HG03558 (cell line): ENCODE measurements at regions not wholly inside any gene's neighbourhood (a gene's known extent, or its start where the extent isn't known, plus 50 kb on each side); places are given as distances from the start of the nearest gene placed in this dataset.
"Not testable (repeated sequence)": the region's sequence is repeated elsewhere in the genome, so short reads cannot be mapped to it uniquely, and the experiment has no call there.

Source experiments
- ATAC-seq: cut with Tn5 transposase; IDR thresholded peaks from one replicate; pipeline ENCODE4 v1.9.1; 2021; ENCODE audit warnings: moderate number of reproducible peaks; ENCODE audit not compliant: unreplicated experiment; ENCODE audit errors: extremely low read depth

DNA sequence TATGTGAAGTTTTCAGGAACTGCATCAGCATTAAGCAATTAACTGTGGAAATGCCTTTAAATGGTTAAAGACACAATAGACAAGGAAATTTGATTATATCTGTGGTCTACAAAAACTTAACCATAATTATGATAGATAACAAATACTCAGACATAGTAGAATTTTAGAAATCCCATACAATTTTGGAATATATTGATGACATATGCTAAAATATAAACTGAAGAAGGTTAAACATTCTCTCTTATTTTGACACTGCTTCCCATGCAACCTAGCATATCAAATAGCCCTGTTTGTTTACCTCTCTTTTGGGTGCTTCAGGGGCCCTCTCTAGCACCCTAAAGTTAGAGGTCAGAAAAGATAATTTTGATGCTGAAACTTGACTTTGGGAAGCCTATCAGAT, 1274.8 kb upstream of the SLC39A10 start:
- no peak for ATAC-seq

DNA sequence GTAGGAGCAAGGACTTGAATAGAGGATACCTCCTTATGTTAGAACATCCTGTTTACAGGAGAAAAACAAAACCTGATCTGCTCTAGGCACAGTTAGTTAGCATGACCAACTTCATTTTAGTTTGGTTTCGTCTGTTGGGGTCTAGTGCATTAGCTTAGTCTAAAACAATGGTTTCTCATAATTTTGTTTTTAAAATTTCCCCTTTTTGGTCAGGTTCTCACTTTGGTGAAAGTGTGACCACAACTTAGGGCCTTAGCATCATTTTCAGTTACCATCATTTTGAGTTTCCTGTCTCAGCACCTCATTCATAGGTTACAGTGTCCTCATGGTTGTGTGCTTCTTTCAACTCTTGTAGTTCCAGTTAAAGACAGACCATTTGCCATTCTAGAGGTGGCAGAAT, 1277.0 kb upstream of the SLC39A10 start:
- peak; percentile 40 for ATAC-seq

DNA sequence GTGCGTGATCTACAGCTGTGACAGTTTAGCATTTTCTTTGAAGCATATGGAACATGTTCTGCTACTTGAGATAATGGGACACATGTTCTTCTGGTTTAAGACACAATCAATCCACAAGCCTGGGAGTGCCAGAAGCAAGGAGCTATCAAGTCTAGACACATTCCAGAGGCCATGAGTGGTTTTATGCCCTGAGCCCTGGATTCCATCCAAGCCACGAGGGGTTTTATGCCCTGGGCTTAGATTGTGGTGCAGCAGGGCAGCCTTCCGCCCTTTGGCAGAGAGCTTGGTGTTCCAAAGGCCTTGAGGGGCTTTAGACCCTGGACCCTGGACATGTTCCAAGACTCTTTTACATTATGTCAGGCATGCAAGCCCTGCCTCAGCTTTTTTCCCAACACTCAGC, 1289.6 kb upstream of the SLC39A10 start:
- not testable (repeated sequence) for ATAC-seq

DNA sequence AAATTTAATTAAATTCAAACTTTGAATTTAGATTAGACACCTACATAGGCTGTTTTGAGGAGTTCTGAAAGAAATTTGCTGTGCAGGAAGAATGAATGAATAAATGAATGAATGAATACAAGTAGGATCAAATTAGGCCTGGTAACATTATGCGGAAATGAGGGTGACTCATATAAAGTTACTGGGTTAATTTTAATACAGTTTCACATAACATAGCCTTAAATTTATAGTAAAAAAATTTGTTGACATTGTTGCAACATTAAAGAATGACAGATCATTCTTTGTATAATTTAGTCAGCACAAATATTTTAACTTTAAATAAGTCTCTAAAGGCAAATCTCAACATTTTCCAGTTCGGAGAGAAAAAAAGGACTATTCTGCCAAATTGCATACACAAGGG, 1293.1 kb upstream of the SLC39A10 start:
- no peak for ATAC-seq

DNA sequence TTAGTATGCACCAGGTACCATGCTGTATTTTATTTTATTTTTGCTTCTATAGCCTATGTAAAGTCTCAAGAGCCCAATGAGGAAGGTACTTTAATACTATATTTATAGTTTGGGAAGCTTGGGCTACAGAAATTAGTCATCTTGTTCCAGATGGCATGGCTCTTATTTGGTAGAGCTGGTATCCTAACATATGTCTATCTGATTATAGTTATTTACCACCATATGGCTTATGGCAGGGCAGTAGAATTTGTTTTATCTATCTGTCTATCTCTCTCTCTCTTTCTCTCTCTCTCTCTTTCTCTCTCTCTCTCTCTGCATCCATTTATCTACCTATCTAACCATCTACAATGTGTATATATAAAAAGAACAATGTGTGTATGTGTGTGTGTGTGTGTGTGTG, 1293.7 kb upstream of the SLC39A10 start:
- no peak for ATAC-seq

DNA sequence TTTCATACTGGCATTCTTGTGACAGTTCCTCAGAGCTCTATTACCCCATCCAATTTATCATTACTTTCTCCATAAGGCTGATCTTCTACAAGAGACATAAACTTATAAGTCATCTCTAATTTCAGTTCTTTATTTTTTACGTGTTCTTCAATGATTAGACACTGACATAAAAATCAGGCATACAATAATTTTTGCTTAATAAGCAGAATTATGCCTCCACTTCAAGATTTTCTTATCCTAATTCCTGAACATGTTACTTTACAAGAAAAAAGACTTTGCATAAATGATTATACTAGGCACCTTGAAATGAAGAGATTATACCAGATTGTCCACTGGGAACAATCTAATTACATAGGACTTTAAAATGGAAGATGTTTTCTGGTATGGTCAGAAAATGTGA, 1304.5 kb upstream of the SLC39A10 start:
- no peak for ATAC-seq

DNA sequence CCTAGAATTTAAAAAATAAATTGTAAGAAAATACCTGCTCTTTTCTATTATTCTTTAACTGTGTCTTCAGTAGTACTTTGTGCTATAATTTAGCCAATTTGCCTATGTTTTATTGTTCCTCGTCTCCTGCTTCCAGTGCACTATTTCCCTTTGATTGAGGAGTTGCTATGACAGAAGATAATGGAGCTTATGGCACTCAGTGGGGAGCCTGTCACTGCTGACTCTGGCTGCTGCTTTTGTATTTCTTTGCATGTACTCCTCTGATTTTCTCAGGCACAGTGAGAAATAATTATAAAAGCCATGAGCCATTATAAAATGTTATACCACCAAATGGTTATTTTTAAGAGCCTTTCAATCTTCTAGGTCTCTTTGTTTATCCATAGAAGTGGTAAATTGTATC, 1310.8 kb upstream of the SLC39A10 start:
- ATAC-seq, result no peak

DNA sequence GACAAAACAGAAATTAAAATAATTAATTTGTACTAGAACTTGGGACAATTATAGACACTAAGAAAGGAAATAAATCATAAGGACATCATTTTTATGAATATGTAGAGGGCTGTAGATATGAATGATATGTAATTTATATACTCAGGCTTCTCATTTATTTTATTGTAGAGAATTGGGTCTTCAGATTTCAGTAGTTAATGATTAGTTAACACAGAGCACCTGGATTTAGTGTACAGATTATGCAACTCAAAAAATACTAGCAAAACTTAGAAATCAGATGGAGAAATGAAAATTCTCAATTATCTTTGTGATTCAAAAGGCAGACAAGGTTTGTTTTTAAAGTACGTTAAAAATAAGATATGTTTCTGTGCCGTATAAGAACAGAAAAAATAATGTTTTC, 1311.7 kb upstream of the SLC39A10 start:
- no peak for ATAC-seq

DNA sequence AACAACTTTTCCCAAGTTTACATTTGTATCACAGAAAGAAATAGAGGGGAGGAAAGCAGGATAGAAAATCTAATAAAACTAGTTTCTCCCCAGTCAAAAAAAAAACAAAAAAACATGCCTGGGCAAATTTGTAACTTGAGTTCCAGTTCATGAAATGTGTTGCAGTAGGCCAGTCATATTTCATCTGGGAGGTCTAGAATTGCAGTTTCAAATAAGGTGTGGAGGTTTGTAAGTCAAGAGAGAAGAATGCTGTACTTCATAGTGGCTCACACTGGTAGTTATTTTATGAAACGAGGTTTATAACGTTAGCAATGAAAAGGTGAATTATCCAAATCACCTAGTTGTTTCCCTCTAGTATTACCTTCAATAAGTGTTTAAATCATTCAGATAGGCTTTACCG, 1313.9 kb upstream of the SLC39A10 start:
- no peak for ATAC-seq

DNA sequence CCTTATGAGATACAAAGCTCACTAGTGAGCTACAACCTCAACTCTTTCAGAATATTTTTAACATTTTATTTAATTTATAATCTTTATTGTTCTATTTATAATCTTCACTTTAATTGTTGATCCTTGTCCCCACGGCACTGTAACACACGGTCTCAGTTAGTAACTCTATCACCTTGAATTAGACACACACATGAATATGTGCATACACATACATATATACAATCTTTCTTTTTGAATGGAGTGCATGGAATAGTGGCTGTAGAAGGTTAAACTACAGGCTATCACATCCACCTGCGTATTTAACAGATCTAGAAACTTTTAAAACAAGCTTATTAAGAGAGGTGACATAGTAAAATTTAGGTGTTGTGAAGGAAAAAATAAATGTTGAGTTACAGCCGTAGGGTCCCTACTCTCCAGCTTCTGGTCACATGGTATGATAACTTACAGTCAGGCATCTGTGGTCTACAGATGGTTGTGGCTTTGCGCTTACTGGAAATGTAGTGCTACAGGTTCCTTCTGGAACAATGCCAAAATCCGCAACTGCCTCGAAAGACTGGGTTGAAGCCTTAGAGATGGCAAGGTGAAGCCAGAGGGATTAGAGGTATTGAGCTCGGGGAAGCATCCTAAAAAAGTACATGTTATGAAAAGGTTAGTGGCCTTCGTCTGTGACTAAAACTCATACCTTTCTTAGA, 1324.1 kb upstream of the SLC39A10 start:
- ATAC-seq, result no peak

DNA sequence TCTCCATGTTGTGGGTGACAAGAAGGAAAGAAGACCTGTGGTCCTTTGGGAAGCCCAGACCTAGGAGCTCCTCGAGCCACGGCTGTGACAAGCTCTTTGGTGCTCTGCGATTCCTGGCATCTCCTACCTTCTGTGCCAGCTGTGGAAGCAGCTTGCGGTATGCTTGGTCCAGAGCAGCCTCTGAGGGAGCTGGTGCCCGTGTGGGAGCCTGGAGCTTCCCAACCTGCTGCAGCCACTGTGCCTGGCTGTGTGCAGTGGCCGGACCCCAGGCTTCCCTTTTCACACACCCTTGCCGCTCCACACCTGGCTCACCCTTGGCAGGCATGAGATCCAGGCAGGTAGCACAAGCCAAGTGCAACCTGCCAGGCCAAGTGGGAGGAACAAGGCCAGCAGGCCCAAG, 1328.6 kb upstream of the SLC39A10 start:
- ATAC-seq, result no peak

DNA sequence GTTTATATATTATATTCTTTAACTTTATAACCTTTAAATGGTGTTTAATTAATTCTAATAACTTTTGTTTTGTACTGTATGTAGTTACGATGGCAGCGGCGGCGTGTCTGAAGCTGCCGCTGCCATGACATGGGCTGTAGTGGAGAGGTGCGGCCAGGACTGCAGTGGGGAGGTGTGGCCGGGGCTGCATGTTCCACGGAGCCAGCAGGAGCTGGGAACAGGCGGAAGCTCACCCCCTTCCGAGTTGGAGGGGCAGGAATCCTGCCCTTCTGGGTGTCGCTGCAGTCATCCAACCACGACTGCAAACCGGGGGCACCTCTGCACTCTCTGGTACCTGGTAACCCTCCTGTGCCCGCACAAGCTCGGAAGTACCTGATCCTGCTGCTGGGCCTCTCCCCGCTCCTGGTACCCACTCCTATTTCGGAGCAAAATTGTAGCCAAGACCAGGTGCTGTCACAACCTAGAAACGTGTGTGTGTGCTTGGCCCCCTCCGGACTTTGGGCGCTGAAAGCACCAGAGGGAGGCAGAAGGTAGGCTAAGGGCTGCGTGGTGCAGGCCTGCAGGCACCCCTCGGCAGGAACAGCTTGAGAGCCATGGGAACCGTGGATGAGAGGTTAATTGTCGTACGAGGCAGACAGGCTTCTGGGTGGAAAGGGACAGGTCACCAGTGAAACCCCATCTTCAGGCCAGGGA, 1329.7 kb upstream of the SLC39A10 start:
- ATAC-seq, result no peak

DNA sequence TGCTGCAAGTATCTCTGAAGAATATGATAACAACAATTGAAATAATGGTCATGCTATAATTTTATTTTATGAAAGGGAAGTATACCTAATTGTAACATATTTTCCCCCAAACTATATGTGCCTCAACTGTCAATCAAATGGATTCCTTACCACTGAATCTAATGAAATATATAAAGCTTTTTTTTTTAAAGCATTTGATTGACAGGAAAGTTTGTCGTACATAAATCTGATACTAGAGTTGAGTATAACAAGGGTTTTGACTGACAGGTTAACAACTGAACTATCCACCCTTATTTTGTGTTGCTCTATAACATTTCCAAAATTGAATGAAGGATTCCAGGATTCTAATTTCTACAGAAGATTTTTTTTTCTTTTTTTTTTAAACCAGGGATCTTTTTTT, 1333.3 kb upstream of the SLC39A10 start:
- no peak for ATAC-seq

DNA sequence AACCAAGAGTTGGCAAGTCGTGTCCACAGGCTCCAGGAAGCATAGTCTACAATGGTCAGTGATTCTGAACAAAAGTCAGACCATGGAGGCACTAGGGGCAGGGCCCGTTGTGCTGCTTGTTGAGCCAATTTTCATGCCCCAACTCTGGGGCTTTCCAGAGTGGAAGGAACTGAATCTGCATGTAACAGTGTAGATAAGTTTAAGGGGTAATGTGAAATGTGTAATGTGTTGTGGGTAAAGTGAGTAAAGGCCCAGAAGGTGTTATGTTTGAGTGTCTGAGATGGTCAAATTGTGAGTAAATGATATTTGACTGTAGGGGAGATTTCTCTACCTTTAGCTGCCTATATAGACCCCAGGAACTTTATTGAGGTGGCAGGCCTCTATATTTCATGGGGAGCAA, 1336.5 kb upstream of the SLC39A10 start:
- ATAC-seq, result no peak

DNA sequence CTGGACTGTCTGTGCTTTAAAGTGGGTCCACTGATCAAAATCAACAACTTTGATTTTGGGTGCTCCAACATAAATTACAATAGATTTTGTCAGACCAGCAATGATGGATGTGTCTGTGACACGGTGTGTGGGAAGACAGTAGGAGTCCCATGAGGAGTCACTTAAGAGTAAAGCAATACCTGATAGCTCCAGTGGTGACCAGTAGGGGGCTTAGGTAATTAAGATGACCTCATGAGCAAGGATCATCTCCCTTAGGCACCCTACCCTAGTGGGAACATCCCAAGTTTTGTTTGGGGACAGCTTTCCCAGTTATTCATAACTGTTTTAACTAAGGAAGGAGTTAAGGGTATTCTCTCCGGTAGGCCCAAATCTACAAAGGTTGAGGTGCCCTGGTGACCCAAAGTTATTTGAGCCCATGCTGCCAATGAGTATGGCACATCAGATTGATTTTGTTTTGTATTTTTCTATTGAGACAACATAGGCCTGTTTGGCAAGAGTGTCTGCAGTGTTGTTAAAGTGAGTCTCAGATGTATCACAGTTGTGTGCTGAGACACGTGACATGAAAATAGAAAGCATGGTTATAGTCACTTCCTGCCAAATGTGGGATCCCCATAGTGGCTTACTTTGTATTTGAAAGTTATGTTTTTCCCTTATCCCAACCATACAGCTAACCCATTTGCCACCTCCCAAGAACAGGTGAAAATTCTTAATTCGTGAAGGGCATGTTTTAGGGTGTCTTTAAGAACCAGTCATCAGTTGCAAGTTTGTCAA, 1337.6 kb upstream of the SLC39A10 start:
- ATAC-seq, result no peak

DNA sequence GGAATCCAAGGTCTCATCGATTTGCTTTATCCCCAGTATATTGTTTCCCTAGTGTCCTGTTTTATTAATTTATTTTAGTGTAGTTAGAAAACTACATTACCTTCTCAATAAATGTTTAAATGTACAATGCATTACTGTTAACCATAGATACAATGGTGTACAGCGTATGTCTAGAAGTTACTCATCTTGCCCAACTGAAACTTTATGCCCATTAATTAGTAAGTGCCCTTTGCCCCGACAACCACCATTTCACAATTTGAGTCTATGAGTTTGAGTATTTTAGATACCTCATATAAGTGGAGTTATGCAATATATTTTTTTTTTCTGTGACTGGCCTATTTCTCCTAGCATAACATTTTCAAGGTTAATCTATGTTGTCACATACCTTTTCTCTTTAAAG, 1343.0 kb upstream of the SLC39A10 start:
- ATAC-seq, result no peak

DNA sequence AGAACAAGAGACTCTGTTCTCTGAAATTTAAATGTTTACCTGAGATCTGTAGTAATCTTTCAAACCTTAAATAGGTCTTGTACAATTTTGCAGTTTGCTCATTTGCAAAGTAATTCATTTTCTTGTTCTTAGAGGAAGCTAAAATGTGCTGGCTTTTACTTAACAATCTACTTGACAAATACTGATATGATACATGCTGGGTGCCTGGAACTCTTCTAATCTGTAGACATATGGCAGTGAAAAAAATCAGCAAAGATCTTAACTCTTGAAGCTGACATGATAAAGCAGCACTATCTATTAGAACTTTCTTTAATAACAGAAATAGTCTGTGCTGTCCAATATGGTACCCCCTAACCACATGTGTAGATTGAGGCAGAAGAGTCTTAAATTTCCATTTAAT, 1352.8 kb upstream of the SLC39A10 start:
- no peak for ATAC-seq

DNA sequence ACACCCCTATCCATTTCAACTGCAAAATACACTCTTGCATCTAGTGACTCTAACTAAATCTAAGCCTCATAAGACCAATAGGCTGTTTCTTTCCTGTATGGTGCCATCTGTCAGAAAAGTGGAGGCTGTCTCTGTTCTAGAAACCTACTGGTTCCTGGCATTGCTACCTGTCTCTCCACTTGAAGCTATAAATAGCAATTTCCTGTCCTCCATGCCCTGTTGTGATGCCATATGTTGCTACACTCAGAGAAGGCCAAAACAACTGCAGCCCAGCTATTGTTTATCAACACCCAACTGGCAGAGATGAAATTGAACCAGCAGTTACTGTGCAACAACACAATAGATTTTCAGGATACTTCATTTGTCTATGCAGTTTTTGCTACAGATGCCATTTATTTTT, 1355.1 kb upstream of the SLC39A10 start:
- ATAC-seq, result no peak

DNA sequence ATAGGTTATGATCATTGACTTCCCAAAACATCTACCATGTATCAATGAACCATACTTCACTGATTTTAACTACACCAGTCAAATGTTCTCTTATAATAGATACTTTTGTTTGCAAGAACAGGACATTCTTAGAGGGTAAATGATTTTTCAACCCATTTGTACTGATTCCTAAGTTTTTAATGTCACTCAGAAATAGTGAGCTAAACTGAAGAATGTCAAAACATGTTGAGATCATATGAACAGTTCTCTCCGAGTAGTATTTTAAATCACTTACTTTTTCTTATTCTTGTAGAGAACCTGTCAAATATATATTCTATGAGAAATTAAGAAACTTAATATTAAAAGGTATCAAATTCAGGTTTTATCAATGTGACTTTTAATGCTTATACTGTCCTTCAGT, 1362.9 kb upstream of the SLC39A10 start:
- ATAC-seq, result no peak

DNA sequence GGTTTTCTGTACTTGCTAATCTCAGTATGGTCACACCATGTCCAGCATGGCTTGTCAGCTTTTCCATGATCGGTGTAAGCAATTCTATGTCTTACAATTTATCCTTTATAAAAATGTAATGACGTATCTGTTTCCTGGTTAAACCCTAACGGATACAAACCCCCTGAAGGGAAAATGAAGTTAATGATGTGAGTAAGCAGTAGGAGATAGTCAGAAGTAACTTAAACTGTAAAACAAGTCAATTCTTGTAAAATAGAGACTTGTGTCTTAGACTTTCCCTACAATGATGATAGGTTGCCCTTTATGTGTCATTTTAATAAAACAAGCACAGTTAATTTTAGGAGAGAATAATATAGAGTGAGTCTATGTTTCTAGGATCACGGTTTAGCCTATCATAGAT, 1365.9 kb upstream of the SLC39A10 start:
- ATAC-seq, result no peak

DNA sequence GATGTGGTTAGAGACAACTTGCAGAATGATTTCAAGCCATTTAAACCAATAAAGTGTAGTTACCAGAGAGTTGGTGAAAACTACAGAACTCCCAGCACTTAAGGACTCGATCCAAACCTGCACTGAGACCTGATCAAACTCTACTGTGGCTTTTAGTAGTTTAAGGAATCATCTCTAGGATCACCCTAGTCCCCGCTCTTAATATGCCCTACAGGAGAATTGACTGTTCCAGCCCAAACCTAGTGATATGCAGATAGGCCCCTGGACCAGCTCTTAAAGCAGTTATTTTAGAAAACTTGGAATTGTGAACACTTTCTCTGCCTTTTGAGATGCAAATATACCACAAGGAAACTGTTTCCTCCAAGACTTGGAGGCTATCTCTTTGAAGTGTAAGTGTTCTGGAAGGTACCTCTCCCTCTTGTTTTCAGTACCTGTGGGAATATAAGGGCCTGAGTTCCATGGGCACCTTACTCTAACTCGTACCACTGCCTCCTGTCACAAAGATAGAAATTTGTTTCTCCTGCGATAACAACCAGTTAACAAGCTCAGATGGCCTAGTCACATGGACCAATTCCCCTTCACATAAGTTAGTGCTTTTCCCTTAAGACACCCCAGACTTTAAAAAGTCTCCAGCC, 1367.2 kb upstream of the SLC39A10 start:
- no peak for ATAC-seq
